ENCODE measurements at regions not wholly inside any gene's neighbourhood (a gene's known extent, or its start where the extent isn't known, plus 50 kb on each side); places are given as distances from the start of the nearest gene placed in this dataset.

DNA sequence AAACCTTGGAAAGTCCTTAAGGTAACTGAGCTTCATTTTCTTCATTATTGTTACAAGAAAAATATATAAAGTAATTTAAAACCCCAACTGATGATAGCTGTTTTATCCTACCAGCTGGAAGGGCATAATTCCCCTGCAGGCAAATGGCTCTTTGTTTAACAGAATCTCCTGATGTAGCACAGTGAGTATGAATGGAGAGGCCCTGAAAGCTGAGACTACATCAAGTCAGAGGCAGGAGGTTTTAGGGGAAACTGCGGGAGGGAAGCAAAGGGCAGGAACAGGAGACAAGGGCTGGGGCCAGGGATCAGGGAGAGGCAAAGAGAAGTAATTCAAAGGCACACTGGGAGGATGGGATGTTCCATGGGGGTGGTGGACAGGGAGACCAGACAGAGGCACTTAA is 119.0 kb upstream of the LRFN2 start:
- Histone ChIP-seq H3K36me3 (ENCODE audit: control insufficient read depth, insufficient read depth, low read length) (no peaks in the 10 kb centered on the region), H3K4me3 (ENCODE audit: low read depth, low read length) (no peak overlapping the region), H3K27me3 (ENCODE audit: control insufficient read depth, insufficient read depth, low read length) (no peaks in the 10 kb centered on the region)
- no peak for DNase-seq (ENCODE audit: low read depth)
- TF ChIP-seq, protein P1, sequence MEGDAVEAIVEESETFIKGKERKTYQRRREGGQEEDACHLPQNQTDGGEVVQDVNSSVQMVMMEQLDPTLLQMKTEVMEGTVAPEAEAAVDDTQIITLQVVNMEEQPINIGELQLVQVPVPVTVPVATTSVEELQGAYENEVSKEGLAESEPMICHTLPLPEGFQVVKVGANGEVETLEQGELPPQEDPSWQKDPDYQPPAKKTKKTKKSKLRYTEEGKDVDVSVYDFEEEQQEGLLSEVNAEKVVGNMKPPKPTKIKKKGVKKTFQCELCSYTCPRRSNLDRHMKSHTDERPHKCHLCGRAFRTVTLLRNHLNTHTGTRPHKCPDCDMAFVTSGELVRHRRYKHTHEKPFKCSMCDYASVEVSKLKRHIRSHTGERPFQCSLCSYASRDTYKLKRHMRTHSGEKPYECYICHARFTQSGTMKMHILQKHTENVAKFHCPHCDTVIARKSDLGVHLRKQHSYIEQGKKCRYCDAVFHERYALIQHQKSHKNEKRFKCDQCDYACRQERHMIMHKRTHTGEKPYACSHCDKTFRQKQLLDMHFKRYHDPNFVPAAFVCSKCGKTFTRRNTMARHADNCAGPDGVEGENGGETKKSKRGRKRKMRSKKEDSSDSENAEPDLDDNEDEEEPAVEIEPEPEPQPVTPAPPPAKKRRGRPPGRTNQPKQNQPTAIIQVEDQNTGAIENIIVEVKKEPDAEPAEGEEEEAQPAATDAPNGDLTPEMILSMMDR (IDR thresholded peaks at IDR 0.05; ENCODE audit: insufficient read depth, low read length, poor library complexity, severe bottlenecking): no peak

DNA sequence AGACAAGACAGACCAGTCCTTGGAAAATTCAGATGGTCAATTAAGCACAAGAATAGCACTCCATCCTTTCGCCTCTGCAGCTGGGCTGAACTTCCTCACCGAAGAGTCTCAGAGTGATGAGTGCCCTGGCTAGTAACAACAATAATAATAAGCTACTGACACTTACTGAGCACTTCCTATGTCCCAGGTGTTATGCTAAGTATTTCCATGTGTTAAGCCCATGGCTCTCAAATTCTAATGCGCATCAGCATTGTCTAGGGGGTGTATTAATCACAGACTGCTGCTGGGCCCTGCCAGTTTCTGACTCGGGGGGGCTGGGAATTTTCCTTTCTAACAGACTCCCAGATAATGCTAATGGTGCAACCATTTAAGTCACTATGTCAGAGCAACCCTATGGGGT is 118.2 kb upstream of the LRFN2 start:
- Histone ChIP-seq H3K27me3 (ENCODE audit: control insufficient read depth, insufficient read depth, low read length) (no peaks in the 10 kb centered on the region), H3K36me3 (ENCODE audit: control insufficient read depth, insufficient read depth, low read length) (no peaks in the 10 kb centered on the region), H3K4me3 (ENCODE audit: low read depth, low read length) (no peak overlapping the region)
- no peak for DNase-seq (ENCODE audit: low read depth)
- TF ChIP-seq, protein P1 (IDR thresholded peaks at IDR 0.05; ENCODE audit: insufficient read depth, low read length, poor library complexity, severe bottlenecking): no peak

DNA sequence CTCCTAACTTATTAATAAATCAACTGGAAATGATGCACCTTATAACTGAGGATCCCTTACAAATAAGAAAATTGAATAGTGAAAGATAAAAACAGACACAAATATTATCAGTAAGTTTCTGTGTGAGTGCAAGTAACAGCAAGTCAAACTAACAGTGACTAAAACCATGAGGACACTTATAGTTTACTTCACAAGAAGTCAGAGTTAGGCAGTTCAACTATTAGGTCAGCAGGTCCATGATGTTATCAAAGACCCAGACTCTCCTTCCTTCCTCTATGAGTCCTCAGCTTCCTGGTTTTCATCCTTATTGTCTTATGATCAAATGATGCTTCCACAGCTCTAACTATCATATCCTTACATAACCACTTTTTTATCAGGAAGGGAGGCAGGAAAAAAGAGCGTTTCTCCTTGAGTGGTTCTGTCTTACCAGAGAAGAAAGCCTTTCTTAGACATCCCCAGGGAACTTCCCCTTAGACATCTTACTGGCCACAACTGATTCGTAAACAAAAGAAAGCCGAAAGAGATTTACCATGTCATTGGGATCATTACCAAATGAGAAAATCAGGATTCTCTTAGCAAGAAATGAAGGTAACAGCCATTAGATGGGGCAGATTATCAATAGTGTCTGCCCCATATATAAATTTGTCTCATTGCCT is 114.3 kb upstream of the LRFN2 start:
- no peaks in the 10 kb centered on the region for H3K27me3 ChIP-seq (ENCODE audit: control insufficient read depth, insufficient read depth, low read length)
- TF ChIP-seq, protein P1 (IDR thresholded peaks at IDR 0.05; ENCODE audit: insufficient read depth, low read length, poor library complexity, severe bottlenecking): no peak
- no peaks in the 10 kb centered on the region for H3K36me3 ChIP-seq (ENCODE audit: control insufficient read depth, insufficient read depth, low read length)
- H3K4me3 ChIP-seq (ENCODE audit: low read depth, low read length): no peak overlapping the region
- DNase-seq (ENCODE audit: low read depth): no peak

DNA sequence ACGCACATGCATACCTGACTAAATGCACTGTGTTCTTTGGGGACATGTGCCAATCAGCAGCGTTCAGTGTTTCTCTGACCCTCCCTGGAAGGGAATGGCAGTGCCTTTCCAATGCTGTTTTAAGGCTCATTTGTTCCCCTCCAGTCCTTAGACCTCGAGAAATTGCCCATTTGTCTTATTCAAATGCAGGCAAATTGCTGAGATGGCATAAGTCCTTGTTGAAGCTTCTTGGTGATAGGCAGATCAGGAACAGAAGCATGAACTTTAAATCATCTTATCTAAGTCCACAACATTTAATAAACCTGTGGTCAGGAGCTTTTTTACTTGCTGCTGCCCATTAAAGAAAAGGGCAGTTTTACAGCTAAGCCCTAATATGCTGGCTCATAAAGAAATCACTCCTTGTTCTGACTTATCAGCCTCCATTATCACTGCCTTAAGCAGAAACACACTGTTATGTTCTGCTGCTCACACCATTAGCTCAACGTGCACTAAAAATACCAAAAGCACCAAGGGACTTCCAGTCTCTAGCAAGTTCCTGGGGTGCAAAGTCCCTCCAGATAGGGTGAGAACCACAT is 112.9 kb upstream of the LRFN2 start:
- H3K36me3 ChIP-seq (ENCODE audit: control insufficient read depth, insufficient read depth, low read length): no peaks in the 10 kb centered on the region
- no peak for DNase-seq (ENCODE audit: low read depth)
- TF ChIP-seq, protein P1 (IDR thresholded peaks at IDR 0.05; ENCODE audit: insufficient read depth, low read length, poor library complexity, severe bottlenecking): no peak
- no peaks in the 10 kb centered on the region for H3K27me3 ChIP-seq (ENCODE audit: control insufficient read depth, insufficient read depth, low read length)
- no peak overlapping the region for H3K4me3 ChIP-seq (ENCODE audit: low read depth, low read length)

DNA sequence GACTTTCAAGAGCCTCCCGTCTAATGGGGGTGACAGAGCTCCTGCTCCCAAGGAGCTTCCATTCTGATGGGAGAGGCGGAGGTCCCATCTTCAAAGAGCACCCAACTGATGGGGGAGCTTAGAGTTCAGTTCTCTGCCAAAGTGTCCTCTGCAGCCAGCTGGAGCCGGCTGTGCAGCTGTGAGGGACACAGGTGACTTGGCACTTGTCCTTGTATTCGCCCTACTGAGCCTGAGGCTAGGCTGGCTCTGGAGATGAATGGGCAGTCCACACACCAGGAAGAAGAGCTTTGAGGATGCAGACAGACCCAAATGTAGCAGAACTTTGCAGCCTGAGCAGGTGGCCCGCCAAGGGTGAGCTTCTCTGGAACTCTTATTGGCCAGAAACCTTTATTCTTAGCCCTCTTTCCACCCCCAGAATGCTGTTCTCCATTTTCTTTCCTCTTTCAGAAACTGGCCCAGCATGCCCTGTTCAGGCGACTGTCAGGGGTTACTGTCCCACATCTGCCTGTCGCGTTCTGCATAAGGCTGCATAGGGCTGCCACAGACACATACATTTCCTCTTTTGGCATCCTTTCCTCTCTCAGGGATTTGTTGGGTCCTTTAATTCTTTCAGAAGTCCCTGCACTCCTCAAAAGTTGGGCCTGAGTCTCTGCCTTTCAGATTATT is 108.7 kb upstream of the LRFN2 start:
- no peak for DNase-seq (ENCODE audit: low read depth)
- Histone ChIP-seq H3K4me3 (ENCODE audit: low read depth, low read length) (no peak overlapping the region), H3K36me3 (ENCODE audit: control insufficient read depth, insufficient read depth, low read length) (no peaks in the 10 kb centered on the region), H3K27me3 (ENCODE audit: control insufficient read depth, insufficient read depth, low read length) (no peaks in the 10 kb centered on the region)
- TF ChIP-seq, protein P1 (IDR thresholded peaks at IDR 0.05; ENCODE audit: insufficient read depth, low read length, poor library complexity, severe bottlenecking): no peak

Measured in kidney epithelial cell (primary cell).